ENCODE measurements at regions not wholly inside any gene's neighbourhood (a gene's known extent, or its start where the extent isn't known, plus 50 kb on each side); places are given as distances from the start of the nearest gene placed in this dataset.
"Not testable (repeated sequence)": the region's sequence is repeated elsewhere in the genome, so short reads cannot be mapped to it uniquely, and the experiment has no call there.

- H3K27ac Mint-ChIP-seq, result no peak overlapping the region
- no peaks in the 10 kb centered on the region for H3K36me3 Mint-ChIP-seq (ENCODE audit: low read depth)
- no peak overlapping the region for H3K4me3 Mint-ChIP-seq
- H3K9me3 Mint-ChIP-seq, result no peaks in the 10 kb centered on the region
- H3K27me3 Mint-ChIP-seq, result no peaks in the 10 kb centered on the region
- H3K4me1 Mint-ChIP-seq (ENCODE audit: low read depth), result no peaks in the 10 kb centered on the region
These were observed 190.3 kb downstream of the SLITRK1 start for GRCh38 chr13:83691966-83692365.

GRCh38 chr13:83681547-83681946, 200.7 kb downstream of the SLITRK1 start:
- Mint-ChIP-seq H3K4me1 (ENCODE audit: low read depth) (no peaks in the 10 kb centered on the region), H3K9me3 (peaks cover 3% of the 10 kb centered on the region), H3K27ac (no peak overlapping the region), H3K36me3 (ENCODE audit: low read depth) (no peaks in the 10 kb centered on the region), H3K4me3 (no peak overlapping the region), H3K27me3 (no peaks in the 10 kb centered on the region)

GRCh38 chr13:83677985-83678384, 204.3 kb downstream of the SLITRK1 start:
- Mint-ChIP-seq H3K36me3 (ENCODE audit: low read depth) (no peaks in the 10 kb centered on the region), H3K27ac (no peak overlapping the region), H3K4me1 (ENCODE audit: low read depth) (no peaks in the 10 kb centered on the region), H3K27me3 (no peaks in the 10 kb centered on the region), H3K4me3 (no peak overlapping the region), H3K9me3 (no peaks in the 10 kb centered on the region)

DNA sequence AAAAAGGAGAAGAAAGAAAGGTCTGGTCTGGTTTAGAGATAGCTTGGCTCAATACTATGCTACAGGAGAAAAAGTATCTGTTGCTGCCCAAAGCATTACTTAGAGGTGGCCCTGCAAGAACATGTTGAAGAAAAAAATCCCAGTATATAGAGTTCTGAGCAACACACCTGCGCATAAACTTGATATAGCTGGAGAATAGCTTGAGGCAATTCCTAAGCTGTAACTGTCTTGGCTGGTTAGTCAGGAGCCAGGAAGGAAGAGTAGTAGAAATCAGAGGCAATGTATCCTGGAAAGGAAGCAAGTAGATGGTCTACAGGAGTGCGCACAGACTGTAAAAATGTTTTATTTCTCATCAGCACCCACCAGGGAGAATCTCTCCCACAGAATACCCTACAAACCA, 209.7 kb downstream of the SLITRK1 start:
- Mint-ChIP-seq H3K4me3 (no peak overlapping the region), H3K27me3 (no peaks in the 10 kb centered on the region), H3K9me3 (no peaks in the 10 kb centered on the region), H3K4me1 (ENCODE audit: low read depth) (no peaks in the 10 kb centered on the region), H3K36me3 (ENCODE audit: low read depth) (no peaks in the 10 kb centered on the region), H3K27ac (no peak overlapping the region)

GRCh38 chr13:83667606-83668005, 214.7 kb downstream of the SLITRK1 start:
- Mint-ChIP-seq H3K36me3 (ENCODE audit: low read depth) (no peaks in the 10 kb centered on the region), H3K9me3 (peaks cover 2% of the 10 kb centered on the region), H3K27ac (no peak overlapping the region), H3K4me3 (no peak overlapping the region), H3K4me1 (ENCODE audit: low read depth) (no peaks in the 10 kb centered on the region), H3K27me3 (no peaks in the 10 kb centered on the region)

DNA sequence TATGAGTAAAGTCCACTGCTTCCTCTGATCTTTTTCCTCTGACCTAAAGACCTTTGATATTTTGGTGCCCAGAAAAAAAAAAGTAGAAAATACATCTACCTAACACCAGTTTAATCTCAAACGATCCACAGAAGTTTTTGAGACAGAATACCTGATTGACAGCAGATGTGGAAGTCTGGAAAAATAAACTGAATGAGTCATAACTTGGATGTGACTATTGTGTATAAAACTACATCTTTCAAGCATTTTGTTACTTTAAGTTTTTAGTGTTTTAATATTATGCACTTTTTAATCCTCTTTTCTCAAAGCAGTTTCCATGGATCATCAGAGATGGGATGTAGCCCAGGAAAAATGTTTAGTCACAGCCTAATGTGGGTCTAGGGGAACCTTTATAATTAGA, 216.1 kb downstream of the SLITRK1 start:
- Mint-ChIP-seq H3K4me1 (ENCODE audit: low read depth) (no peaks in the 10 kb centered on the region), H3K36me3 (ENCODE audit: low read depth) (no peaks in the 10 kb centered on the region), H3K9me3 (peaks cover 5% of the 10 kb centered on the region), H3K27me3 (no peaks in the 10 kb centered on the region), H3K27ac (no peak overlapping the region), H3K4me3 (no peak overlapping the region)

GRCh38 chr13:83657281-83657680, 225.0 kb downstream of the SLITRK1 start:
- no peaks in the 10 kb centered on the region for H3K4me1 Mint-ChIP-seq (ENCODE audit: low read depth)
- peaks cover 4% of the 10 kb centered on the region for H3K9me3 Mint-ChIP-seq
- H3K27me3 Mint-ChIP-seq, result no peaks in the 10 kb centered on the region
- H3K27ac Mint-ChIP-seq, result no peak overlapping the region
- no peaks in the 10 kb centered on the region for H3K36me3 Mint-ChIP-seq (ENCODE audit: low read depth)
- no peak overlapping the region for H3K4me3 Mint-ChIP-seq

DNA sequence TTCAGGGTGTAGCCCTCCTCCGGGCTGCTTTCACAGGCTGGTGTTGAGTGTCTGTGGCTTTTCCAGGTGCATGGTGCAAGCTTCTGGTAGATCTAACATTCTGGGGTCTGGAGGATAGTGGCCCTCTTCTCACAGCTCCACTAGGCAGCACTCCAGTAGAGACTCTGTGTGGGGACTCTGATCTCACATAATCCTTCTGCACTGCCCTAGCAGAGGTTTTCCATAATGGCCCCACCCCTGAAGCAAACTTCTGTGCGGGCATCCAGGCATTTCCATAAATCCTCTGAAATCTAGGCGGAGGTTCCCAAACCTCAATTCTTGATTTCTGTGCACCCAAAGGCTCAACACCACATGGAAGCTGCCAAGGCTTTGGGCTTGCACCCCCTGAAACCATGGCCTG, 239.7 kb downstream of the SLITRK1 start:
- H3K4me3 Mint-ChIP-seq; H3K4me1 Mint-ChIP-seq (ENCODE audit: low read depth); H3K36me3 Mint-ChIP-seq (ENCODE audit: low read depth); H3K27ac Mint-ChIP-seq; H3K27me3 Mint-ChIP-seq: not testable (repeated sequence)
- H3K9me3 Mint-ChIP-seq, result peaks cover 21% of the 10 kb centered on the region

GRCh38 chr13:83634601-83635000, 247.7 kb downstream of the SLITRK1 start:
- Mint-ChIP-seq H3K4me1 (ENCODE audit: low read depth) (no peaks in the 10 kb centered on the region), H3K27me3 (no peaks in the 10 kb centered on the region)

DNA sequence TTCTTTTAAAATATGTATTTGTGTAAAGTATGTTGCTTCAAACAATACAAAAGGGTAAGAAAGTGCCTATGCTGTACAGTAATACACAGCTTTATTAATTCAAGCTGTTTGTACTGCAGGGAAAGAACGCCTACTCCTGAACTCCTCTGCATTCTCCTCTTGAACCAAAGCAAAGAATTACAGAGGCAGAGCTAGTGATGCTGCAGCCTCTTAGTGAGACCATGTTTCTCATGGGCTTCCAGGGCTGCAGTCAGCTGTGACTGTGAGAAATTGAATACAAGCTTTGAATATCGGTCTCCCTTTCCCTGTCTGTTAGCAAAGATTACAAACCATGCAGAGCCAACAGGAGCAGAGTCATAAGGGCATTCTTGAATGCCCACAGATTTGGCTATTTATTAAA, 248.5 kb downstream of the SLITRK1 start:
- H3K4me3 Mint-ChIP-seq, result no peak overlapping the region
- no peaks in the 10 kb centered on the region for H3K36me3 Mint-ChIP-seq (ENCODE audit: low read depth)
- no peaks in the 10 kb centered on the region for H3K27me3 Mint-ChIP-seq
- peaks cover 4% of the 10 kb centered on the region for H3K9me3 Mint-ChIP-seq
- no peak overlapping the region for H3K27ac Mint-ChIP-seq
- H3K4me1 Mint-ChIP-seq (ENCODE audit: low read depth), result no peaks in the 10 kb centered on the region

More at GRCh38 chr13:83634601-83635000, 247.7 kb downstream of the SLITRK1 start:
- H3K27ac Mint-ChIP-seq, result no peak overlapping the region
- no peaks in the 10 kb centered on the region for H3K36me3 Mint-ChIP-seq (ENCODE audit: low read depth)
- peaks cover 7% of the 10 kb centered on the region for H3K9me3 Mint-ChIP-seq
- H3K4me3 Mint-ChIP-seq, result no peak overlapping the region

GRCh38 chr13:83622422-83622784, 259.9 kb downstream of the SLITRK1 start:
- H3K36me3 Mint-ChIP-seq (ENCODE audit: low read depth), result no peaks in the 10 kb centered on the region
- no peaks in the 10 kb centered on the region for H3K27me3 Mint-ChIP-seq
- no peaks in the 10 kb centered on the region for H3K4me1 Mint-ChIP-seq (ENCODE audit: low read depth)
- H3K4me3 Mint-ChIP-seq, result no peak overlapping the region
- H3K9me3 Mint-ChIP-seq, result peaks cover 5% of the 10 kb centered on the region
- H3K27ac Mint-ChIP-seq, result no peak overlapping the region

- H3K27me3 Mint-ChIP-seq, result no peaks in the 10 kb centered on the region
- no peaks in the 10 kb centered on the region for H3K36me3 Mint-ChIP-seq (ENCODE audit: low read depth)
- no peaks in the 10 kb centered on the region for H3K4me1 Mint-ChIP-seq (ENCODE audit: low read depth)
- H3K9me3 Mint-ChIP-seq, result peaks cover 5% of the 10 kb centered on the region
- H3K4me3 Mint-ChIP-seq, result no peak overlapping the region
- H3K27ac Mint-ChIP-seq, result no peak overlapping the region
These were observed 260.4 kb downstream of the SLITRK1 start for GRCh38 chr13:83621765-83622421.

GRCh38 chr13:83620530-83621220, 261.6 kb downstream of the SLITRK1 start:
- Mint-ChIP-seq H3K27me3 (no peaks in the 10 kb centered on the region), H3K4me1 (ENCODE audit: low read depth) (no peaks in the 10 kb centered on the region), H3K27ac (no peak overlapping the region), H3K4me3 (no peak overlapping the region), H3K9me3 (peaks cover 5% of the 10 kb centered on the region), H3K36me3 (ENCODE audit: low read depth) (no peaks in the 10 kb centered on the region)

DNA sequence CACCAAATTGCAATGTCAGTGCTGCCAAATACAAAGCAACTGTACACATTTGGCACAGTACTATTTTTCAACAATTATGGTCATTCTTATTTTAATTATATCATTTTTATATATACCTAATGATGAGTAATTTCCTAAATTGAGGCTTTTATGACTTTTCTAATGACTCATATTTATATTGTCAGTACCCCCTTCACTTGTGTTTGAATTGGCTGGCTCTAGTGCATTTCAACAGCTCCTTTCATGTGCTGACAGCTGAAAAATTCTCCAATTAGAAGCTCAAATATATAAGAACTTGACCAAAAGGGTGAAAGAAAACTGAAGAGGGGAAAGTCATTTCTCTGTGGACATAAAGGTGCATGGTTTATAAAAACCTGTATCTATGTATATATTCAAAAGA, 263.3 kb downstream of the SLITRK1 start:
- peaks cover 9% of the 10 kb centered on the region for H3K9me3 Mint-ChIP-seq
- H3K4me1 Mint-ChIP-seq (ENCODE audit: low read depth), result no peaks in the 10 kb centered on the region
- no peak overlapping the region for H3K27ac Mint-ChIP-seq
- no peak overlapping the region for H3K4me3 Mint-ChIP-seq
- no peaks in the 10 kb centered on the region for H3K36me3 Mint-ChIP-seq (ENCODE audit: low read depth)
- no peaks in the 10 kb centered on the region for H3K27me3 Mint-ChIP-seq

DNA sequence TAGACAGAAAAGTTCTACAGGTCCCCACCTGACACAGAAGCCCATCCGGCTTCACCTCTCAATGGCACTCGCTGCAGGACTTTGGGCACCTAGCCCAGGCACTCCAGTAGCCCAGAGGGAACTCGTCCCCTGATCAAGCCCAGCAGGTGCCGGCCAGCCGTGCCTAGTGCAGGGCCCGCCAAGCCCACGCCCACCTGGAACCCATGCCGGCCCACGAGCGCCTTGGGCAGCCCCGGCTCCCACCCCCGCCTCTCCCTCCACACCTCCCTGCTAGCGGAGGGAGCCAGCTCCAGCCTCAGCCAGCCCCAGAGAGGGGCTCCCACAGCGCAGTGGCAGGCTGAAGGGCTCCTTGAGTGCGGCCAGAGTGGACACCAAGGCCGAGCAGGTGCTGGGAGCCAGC, 268.8 kb downstream of the SLITRK1 start:
- Mint-ChIP-seq H3K9me3 (peaks cover 17% of the 10 kb centered on the region), H3K4me1 (ENCODE audit: low read depth) (no peaks in the 10 kb centered on the region), H3K4me3 (no peak overlapping the region), H3K27me3 (no peaks in the 10 kb centered on the region), H3K36me3 (ENCODE audit: low read depth) (no peaks in the 10 kb centered on the region), H3K27ac (no peak overlapping the region)

GRCh38 chr13:83601539-83601938, 280.7 kb downstream of the SLITRK1 start:
- peaks cover 21% of the 10 kb centered on the region for H3K9me3 Mint-ChIP-seq
- H3K36me3 Mint-ChIP-seq (ENCODE audit: low read depth), result no peaks in the 10 kb centered on the region
- H3K4me3 Mint-ChIP-seq, result no peak overlapping the region
- no peak overlapping the region for H3K27ac Mint-ChIP-seq
- no peaks in the 10 kb centered on the region for H3K4me1 Mint-ChIP-seq (ENCODE audit: low read depth)
- H3K27me3 Mint-ChIP-seq, result no peaks in the 10 kb centered on the region
